Spleen (tissue), 11 donors: ENCODE measurements at regions not wholly inside any gene's neighbourhood (a gene's known extent, or its start where the extent isn't known, plus 50 kb on each side); places are given as distances from the start of the nearest gene placed in this dataset.
A peak's percentile ranks its signal among the peaks of the same experiment; 100 is the strongest.

Experiments
- DNase-seq: peaks from one replicate; pipeline ENCODE4 v3.0.0-alpha.2; 2020
- H3K27ac ChIP-seq, 8 donors: fragments of 200-600 bp; sonication (generic) in 7 of 8; 1 replicate in 4 of 8; 2 replicates in 4 of 8; pipeline versions ENCODE4 v1.5.0 to v1.8.0; 2016 to 2021; ENCODE audit warnings: inconsistent platforms in 4 of 8, mild to moderate bottlenecking in 4 of 8, moderate library complexity in 1 of 8
- H3K27me3 ChIP-seq, 7 donors: fragments of 200-600 bp; sonication (generic) in 6 of 7; replicated peaks in 1 of 7; 1 replicate in 4 of 7; 2 replicates in 3 of 7; pipeline versions ENCODE4 v1.5.0 to v1.8.0; 2016 to 2021; ENCODE audit warnings: inconsistent platforms in 3 of 7, mild to moderate bottlenecking in 1 of 7
- H3K36me3 ChIP-seq, 6 donors: fragments of 200-600 bp; sonication (generic) in 5 of 6; 1 replicate in 4 of 6; 2 replicates in 2 of 6; pipeline versions ENCODE4 v1.5.0 to v1.8.0; 2016 to 2021; ENCODE audit warnings: inconsistent platforms in 2 of 6
- H3K4me1 ChIP-seq, 6 donors: fragments of 200-600 bp; sonication (generic) in 5 of 6; 1 replicate in 3 of 6; 2 replicates in 3 of 6; pipeline versions ENCODE4 v1.5.0 to v1.8.0; 2016 to 2021; ENCODE audit warnings: inconsistent platforms in 3 of 6
- H3K4me3 ChIP-seq, 8 donors: fragments of 200-600 bp; sonication (generic) in 7 of 8; 1 replicate in 4 of 8; 2 replicates in 4 of 8; pipeline versions ENCODE4 v1.5.0 to v1.8.0; 2016 to 2021; ENCODE audit warnings: inconsistent platforms in 4 of 8, mild to moderate bottlenecking in 4 of 8, moderate library complexity in 2 of 8
- H3K9me3 ChIP-seq, 8 donors: fragments of 200-600 bp; sonication (generic) in 7 of 8; 1 replicate in 4 of 8; 2 replicates in 4 of 8; pipeline versions ENCODE4 v1.5.0 to v1.8.0; 2016 to 2021; ENCODE audit warnings: inconsistent platforms in 4 of 8
- POLR2A ChIP-seq, 3 donors: fragments of 450-650 bp; IDR thresholded peaks; one replicate each; pipeline ENCODE4 v1.5.1; 2017; ENCODE audit warnings: antibody characterized with exemption in 3 of 3, mild to moderate bottlenecking in 1 of 3
- POLR2AphosphoS5 ChIP-seq, 3 donors: sonication (generic); formaldehyde crosslinking; IDR thresholded peaks; one replicate each; pipeline ENCODE4 v1.5.1; 2017; ENCODE audit warnings: antibody characterized with exemption in 3 of 3
- WGBS, 5 donors: extraction: QIAGEN DNeasy Blood & Tissue Kit in 3 of 5; methylation state at CpG; one replicate each; pipeline versions ENCODE4 v1.1.5 to v1.1.7; 2013 to 2018; 5-methylcytosine and 5-hydroxymethylcytosine counted together
- intact Hi-C: fragments of 100-400 bp; cut with DNase I; formaldehyde crosslinking; loops from one replicate; pipeline ENCODE4 v1.15.0; 2023; ENCODE audit warnings: low total_unique reads
- TF ChIP-seq, protein P1 (sequence below), 11 experiments: fragments of 200-600 bp in 7 of 11; fragments of 450-650 bp in 4 of 11; sonication (generic) in 4 of 11; IDR thresholded peaks in 8 of 11; conservative IDR thresholded peaks in 3 of 11; 1 replicate in 7 of 11; 2 replicates in 4 of 11; pipeline versions ENCODE4 v1.4.0 to v1.8.0; 2016 to 2021; ENCODE audit warnings: antibody characterized with exemption in 11 of 11, inconsistent platforms in 4 of 11, mild to moderate bottlenecking in 1 of 11
- donor health status: healthy with polysubstance abuse.
- donor health status: DM: no; HTN: no; CAD: no; lungs with moderate emphysema.
- donor health status: DM: no; HTN: no; CAD: no.
- donor health status: Bipolar disorder and iron deficiency.
- donor health status: healthy.
- donor health status: DM: no; HTN: no; CAD: no.
- donor health status: DM: yes; HTN: yes; CAD: no.

DNA sequence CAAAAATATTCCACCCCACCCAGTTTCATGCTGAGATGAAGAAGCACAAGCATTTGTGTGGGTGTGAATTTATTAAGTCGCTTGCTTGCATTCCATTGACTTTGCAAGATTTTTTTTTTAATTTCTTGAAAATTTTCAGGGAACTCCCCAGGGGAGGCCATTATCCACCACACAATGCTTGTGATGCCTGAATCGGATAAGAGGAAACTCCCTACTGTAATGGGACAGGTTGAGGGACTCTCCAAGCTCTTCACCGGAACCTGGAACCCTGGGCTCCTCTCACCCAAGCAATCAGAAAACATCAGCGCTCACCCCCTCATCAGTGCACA, 153.6 kb upstream of the ZMIZ1 start:
- intact Hi-C loops, result no loop called here
- no peak overlapping the region for H3K27ac ChIP-seq
- TF ChIP-seq, protein P1, sequence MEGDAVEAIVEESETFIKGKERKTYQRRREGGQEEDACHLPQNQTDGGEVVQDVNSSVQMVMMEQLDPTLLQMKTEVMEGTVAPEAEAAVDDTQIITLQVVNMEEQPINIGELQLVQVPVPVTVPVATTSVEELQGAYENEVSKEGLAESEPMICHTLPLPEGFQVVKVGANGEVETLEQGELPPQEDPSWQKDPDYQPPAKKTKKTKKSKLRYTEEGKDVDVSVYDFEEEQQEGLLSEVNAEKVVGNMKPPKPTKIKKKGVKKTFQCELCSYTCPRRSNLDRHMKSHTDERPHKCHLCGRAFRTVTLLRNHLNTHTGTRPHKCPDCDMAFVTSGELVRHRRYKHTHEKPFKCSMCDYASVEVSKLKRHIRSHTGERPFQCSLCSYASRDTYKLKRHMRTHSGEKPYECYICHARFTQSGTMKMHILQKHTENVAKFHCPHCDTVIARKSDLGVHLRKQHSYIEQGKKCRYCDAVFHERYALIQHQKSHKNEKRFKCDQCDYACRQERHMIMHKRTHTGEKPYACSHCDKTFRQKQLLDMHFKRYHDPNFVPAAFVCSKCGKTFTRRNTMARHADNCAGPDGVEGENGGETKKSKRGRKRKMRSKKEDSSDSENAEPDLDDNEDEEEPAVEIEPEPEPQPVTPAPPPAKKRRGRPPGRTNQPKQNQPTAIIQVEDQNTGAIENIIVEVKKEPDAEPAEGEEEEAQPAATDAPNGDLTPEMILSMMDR (IDR thresholded peaks at IDR 0.05 in 8 of 11, conservative IDR thresholded peaks at IDR 0.05 in 3 of 11), result no peak
- no peak for TF ChIP-seq POLR2AphosphoS5 (IDR thresholded peaks at IDR 0.05)
- no peak for TF ChIP-seq POLR2A (IDR thresholded peaks at IDR 0.05)
- DNase-seq, result peak; percentile 4
- H3K4me1 ChIP-seq, result peaks cover 0 to 52% (median 14%) of the 10 kb centered on the region in 6 donors
- H3K4me3 ChIP-seq, result no peak overlapping the region
- no peaks in the 10 kb centered on the region for H3K27me3 ChIP-seq
- H3K9me3 ChIP-seq, result no peaks in the 10 kb centered on the region
- no peaks in the 10 kb centered on the region for H3K36me3 ChIP-seq
- 65 to 81% (median 81%) methylated on average over 4 of the region's 4 CpGs for WGBS, 5 donors

DNA sequence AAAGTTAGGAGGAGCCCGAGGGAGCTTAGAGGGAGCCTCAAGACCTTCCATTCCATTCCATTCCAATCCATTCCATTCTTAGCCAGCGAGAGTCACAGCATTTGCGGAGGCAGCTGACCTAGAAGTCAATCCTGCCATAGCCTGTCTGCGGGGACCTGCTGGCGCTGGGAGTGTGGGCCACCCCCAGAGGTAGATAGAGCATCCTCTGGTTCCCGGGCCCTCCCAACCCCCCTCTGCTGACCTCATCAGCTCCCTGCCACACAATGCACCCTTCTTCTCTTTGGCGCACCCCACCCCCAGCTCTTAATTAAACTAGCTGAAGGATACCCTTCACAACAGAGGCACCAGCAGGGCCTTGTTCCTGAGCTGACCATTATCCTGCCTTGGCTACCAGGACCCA, 152.5 kb upstream of the ZMIZ1 start:
- Histone ChIP-seq H3K27me3 (no peaks in the 10 kb centered on the region), H3K4me1 (peaks cover 0 to 47% (median 14%) of the 10 kb centered on the region in 6 donors), H3K4me3 (no peak overlapping the region), H3K9me3 (no peaks in the 10 kb centered on the region), H3K36me3 (no peaks in the 10 kb centered on the region), H3K27ac (no peak overlapping the region)
- TF ChIP-seq POLR2AphosphoS5 (IDR thresholded peaks at IDR 0.05) (no peak), POLR2A (IDR thresholded peaks at IDR 0.05) (no peak)
- TF ChIP-seq, protein P1 (IDR thresholded peaks at IDR 0.05 in 8 of 11, conservative IDR thresholded peaks at IDR 0.05 in 3 of 11), result no peak
- peak; percentile 38 for DNase-seq
- intact Hi-C loops, result no loop called here
- 84 to 90% (median 89%) methylated on average over 7 of the region's 7 CpGs for WGBS, 5 donors

DNA sequence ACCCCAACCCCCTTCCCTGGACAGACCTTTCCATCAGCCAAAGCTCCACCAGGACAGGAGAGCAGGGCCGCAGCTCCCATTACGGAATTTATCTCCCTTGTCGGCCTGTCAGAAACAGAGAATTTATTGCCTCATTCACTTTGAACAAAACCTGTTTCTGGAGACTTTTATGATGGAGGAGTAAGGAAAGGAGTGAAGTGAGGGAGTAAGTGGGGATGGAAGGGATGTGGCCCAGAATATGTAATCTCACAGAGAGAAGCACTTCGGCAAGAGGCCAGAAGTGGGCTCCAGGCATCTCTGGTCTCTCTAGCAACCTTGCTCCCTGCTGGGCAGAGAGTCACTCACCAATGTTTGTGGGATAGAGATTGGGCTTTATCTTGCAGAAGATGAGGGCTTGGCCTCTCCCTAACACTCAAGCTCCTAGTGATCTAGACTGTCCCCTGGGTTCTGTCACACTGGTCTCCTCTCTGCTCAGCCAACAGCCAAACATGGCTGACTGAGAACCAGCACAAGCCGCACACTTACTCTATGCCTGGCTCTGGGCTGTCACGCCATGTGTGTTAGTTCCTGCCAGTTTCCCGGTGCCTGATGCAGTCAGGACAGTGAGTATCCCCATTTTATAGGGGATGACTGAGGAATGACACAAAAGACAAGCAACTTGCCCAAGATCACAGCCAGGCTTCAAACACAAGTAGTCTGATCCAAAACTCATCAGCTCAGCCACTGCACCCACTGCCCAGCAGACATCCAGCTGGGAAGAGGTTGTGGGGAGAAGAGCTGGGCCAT, 149.4 kb upstream of the ZMIZ1 start:
- WGBS, 5 donors, result 92 to 97% (median 95%) methylated on average over 7 of the region's 7 CpGs
- Histone ChIP-seq H3K27ac (no peak overlapping the region), H3K4me1 (peaks cover 0 to 28% (median 13%) of the 10 kb centered on the region in 6 donors), H3K4me3 (no peak overlapping the region), H3K27me3 (peaks cover 0 to 4% (median 0%) of the 10 kb centered on the region in 7 donors), H3K9me3 (no peaks in the 10 kb centered on the region), H3K36me3 (no peaks in the 10 kb centered on the region)
- intact Hi-C loops, result no loop called here
- TF ChIP-seq, protein P1 (IDR thresholded peaks at IDR 0.05 in 8 of 11, conservative IDR thresholded peaks at IDR 0.05 in 3 of 11), result no peak
- TF ChIP-seq POLR2AphosphoS5 (IDR thresholded peaks at IDR 0.05) (no peak), POLR2A (IDR thresholded peaks at IDR 0.05) (no peak)
- peak; percentile 51 for DNase-seq

DNA sequence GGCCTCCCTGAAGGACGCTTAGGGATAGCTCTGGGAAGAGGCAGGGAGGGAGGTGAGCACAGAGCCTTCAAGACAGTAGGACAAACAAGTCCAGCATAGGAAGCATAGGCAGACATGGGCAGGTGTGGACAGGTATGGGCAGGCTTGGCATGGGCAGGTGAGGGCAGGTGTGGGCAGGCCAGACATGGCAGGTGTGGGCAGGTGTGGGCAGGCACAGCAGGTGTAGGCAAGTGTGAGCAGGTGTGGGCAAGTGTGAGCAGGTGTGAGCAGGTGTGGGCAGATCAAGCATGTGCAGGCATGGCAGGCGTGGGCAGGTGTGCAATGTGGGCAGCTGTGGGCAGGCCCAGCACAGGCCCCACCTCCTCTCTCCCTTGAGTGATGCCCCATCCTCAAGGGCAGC, 148.8 kb upstream of the ZMIZ1 start:
- no peak overlapping the region for H3K27ac ChIP-seq
- H3K27me3 ChIP-seq, result peaks cover 0 to 4% (median 0%) of the 10 kb centered on the region in 7 donors
- H3K9me3 ChIP-seq, result no peaks in the 10 kb centered on the region
- intact Hi-C loops, result no loop called here
- H3K4me1 ChIP-seq, result peaks cover 0 to 22% (median 6%) of the 10 kb centered on the region in 6 donors
- TF ChIP-seq, protein P1 (IDR thresholded peaks at IDR 0.05 in 8 of 11, conservative IDR thresholded peaks at IDR 0.05 in 3 of 11), result no peak
- TF ChIP-seq POLR2AphosphoS5 (IDR thresholded peaks at IDR 0.05) (no peak), POLR2A (IDR thresholded peaks at IDR 0.05) (no peak)
- 76 to 92% (median 90%) methylated on average over 2 of the region's 2 CpGs for WGBS, 5 donors
- no peak overlapping the region for H3K4me3 ChIP-seq
- peak; percentile 64 for DNase-seq
- no peaks in the 10 kb centered on the region for H3K36me3 ChIP-seq
